DND-41 (cell line): ENCODE measurements at regions not wholly inside any gene's neighbourhood (a gene's known extent, or its start where the extent isn't known, plus 50 kb on each side); places are given as distances from the start of the nearest gene placed in this dataset.

Experiments used
- ATAC-seq: fragments of 200-7000 bp; cut with Tn5 transposase; 3 replicates; pipeline ENCODE4 v1.9.1; 2021; ENCODE audit warnings: low read depth; ENCODE audit not compliant: insufficient read depth
- DNase-seq: peaks from one replicate; pipeline ENCODE4 v3.0.0-alpha.2; 2020
- H2AFZ ChIP-seq: 2 replicates; pipeline ENCODE4 v1.6.0; 2012; ENCODE audit warnings: low read depth, low read length
- H3K27ac ChIP-seq: 2 replicates; pipeline ENCODE4 v1.5.1; 2012; ENCODE audit warnings: low read length, inconsistent platforms
- H3K27me3 ChIP-seq: fragments of 200-600 bp; sonication (generic); 2 replicates; pipeline ENCODE4 v1.6.0; 2012; ENCODE audit warnings: low read length, mild to moderate bottlenecking, inconsistent platforms; ENCODE audit not compliant: insufficient read depth, poor library complexity
- H3K36me3 ChIP-seq: 2 replicates; pipeline ENCODE4 v1.5.1; 2012; ENCODE audit warnings: low read length, inconsistent platforms; ENCODE audit not compliant: insufficient read depth
- H3K4me1 ChIP-seq: 2 replicates; pipeline ENCODE4 v1.5.1; 2012; ENCODE audit warnings: mild to moderate bottlenecking, low read length; ENCODE audit not compliant: insufficient read depth
- H3K4me2 ChIP-seq: 2 replicates; pipeline ENCODE4 v1.6.0; 2012; ENCODE audit warnings: mild to moderate bottlenecking, moderate library complexity, low read length, inconsistent platforms; ENCODE audit not compliant: insufficient read depth
- H3K4me3 ChIP-seq, 2 experiments: fragments of 200-600 bp in 1 of 2; shearing (Covaris generic) in 1 of 2; 2 replicates each; pipeline ENCODE4 v1.5.1; 2012 to 2016; ENCODE audit warnings: inconsistent platforms in 2 of 2, low read length in 2 of 2, mild to moderate bottlenecking in 2 of 2, low read depth in 1 of 2, moderate library complexity in 1 of 2
- H3K79me2 ChIP-seq: 2 replicates; pipeline ENCODE4 v1.6.0; 2012; ENCODE audit warnings: low read length, inconsistent platforms; ENCODE audit not compliant: insufficient read depth
- H3K9ac ChIP-seq: 2 replicates; pipeline ENCODE4 v1.6.0; 2012; ENCODE audit warnings: low read depth, mild to moderate bottlenecking, inconsistent platforms, low read length, moderate library complexity
- H3K9me3 ChIP-seq: 2 replicates; pipeline ENCODE4 v1.5.1; 2012; ENCODE audit warnings: low read length, moderate library complexity, mild to moderate bottlenecking, inconsistent platforms; ENCODE audit not compliant: insufficient read depth, severe bottlenecking
- H4K20me1 ChIP-seq: 2 replicates; pipeline ENCODE4 v1.6.0; 2012; ENCODE audit warnings: low read length; ENCODE audit not compliant: insufficient read depth
- EZH2 ChIP-seq: IDR thresholded peaks from 3 replicates; pipeline ENCODE4 v1.6.1; 2012; ENCODE audit warnings: borderline replicate concordance, low read depth, mild to moderate bottlenecking, moderate library complexity, low read length, inconsistent platforms; ENCODE audit not compliant: severe bottlenecking
- TF ChIP-seq, protein P1 (sequence below): IDR thresholded peaks from 2 replicates; pipeline ENCODE4 v1.5.1; 2012; ENCODE audit warnings: borderline replicate concordance, low read length, moderate library complexity, mild to moderate bottlenecking; ENCODE audit not compliant: poor library complexity, severe bottlenecking; ENCODE audit errors: extremely low read depth

GRCh38 chr5:117713585-117714198 lies 1139.1 kb upstream of the SEMA6A start:
- no peaks in the 10 kb centered on the region for H4K20me1 ChIP-seq
- no peak overlapping the region for H3K27ac ChIP-seq
- DNase-seq = peak; percentile 15
- no peak overlapping the region for H3K4me3 ChIP-seq
- no peaks in the 10 kb centered on the region for H3K4me1 ChIP-seq
- ATAC-seq = no peak
- H2AFZ ChIP-seq = no peak overlapping the region
- H3K4me2 ChIP-seq = no peak overlapping the region
- TF ChIP-seq, protein P1, sequence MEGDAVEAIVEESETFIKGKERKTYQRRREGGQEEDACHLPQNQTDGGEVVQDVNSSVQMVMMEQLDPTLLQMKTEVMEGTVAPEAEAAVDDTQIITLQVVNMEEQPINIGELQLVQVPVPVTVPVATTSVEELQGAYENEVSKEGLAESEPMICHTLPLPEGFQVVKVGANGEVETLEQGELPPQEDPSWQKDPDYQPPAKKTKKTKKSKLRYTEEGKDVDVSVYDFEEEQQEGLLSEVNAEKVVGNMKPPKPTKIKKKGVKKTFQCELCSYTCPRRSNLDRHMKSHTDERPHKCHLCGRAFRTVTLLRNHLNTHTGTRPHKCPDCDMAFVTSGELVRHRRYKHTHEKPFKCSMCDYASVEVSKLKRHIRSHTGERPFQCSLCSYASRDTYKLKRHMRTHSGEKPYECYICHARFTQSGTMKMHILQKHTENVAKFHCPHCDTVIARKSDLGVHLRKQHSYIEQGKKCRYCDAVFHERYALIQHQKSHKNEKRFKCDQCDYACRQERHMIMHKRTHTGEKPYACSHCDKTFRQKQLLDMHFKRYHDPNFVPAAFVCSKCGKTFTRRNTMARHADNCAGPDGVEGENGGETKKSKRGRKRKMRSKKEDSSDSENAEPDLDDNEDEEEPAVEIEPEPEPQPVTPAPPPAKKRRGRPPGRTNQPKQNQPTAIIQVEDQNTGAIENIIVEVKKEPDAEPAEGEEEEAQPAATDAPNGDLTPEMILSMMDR = no peak
- no peaks in the 10 kb centered on the region for H3K79me2 ChIP-seq
- no peaks in the 10 kb centered on the region for H3K36me3 ChIP-seq
- no peak overlapping the region for H3K9ac ChIP-seq
- peaks cover 15% of the 10 kb centered on the region for H3K9me3 ChIP-seq
- H3K27me3 ChIP-seq = no peaks in the 10 kb centered on the region

DNA sequence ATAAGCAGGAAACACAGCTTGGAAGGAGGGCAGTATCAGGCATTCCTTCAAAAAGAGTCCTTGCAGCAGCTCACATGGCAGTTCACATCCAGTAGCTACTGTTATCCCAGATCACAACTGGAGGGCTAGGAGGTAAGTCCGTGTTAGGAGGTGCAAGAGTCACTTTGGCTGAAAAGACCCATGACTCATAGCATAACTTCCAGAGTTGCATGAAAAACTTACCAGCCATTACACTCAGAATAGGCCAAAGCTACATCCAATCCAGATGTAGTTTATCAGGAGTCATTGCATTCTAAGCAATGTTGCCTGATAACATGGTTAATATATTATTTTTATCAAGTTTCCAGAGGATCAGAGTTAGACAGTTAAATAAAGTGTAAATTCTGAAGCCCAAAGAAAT lies 1126.4 kb upstream of the SEMA6A start:
- Histone ChIP-seq H3K27ac (no peak overlapping the region), H3K4me2 (no peak overlapping the region), H3K4me1 (no peaks in the 10 kb centered on the region), H4K20me1 (no peaks in the 10 kb centered on the region), H3K9me3 (no peaks in the 10 kb centered on the region), H3K79me2 (no peaks in the 10 kb centered on the region), H3K9ac (no peak overlapping the region), H3K27me3 (no peaks in the 10 kb centered on the region), H3K36me3 (no peaks in the 10 kb centered on the region), H2AFZ (no peak overlapping the region), H3K4me3 (no peak overlapping the region)
- no peak for TF ChIP-seq EZH2
- TF ChIP-seq, protein P1 = no peak
- DNase-seq (no peak), ATAC-seq (no peak)

DNA sequence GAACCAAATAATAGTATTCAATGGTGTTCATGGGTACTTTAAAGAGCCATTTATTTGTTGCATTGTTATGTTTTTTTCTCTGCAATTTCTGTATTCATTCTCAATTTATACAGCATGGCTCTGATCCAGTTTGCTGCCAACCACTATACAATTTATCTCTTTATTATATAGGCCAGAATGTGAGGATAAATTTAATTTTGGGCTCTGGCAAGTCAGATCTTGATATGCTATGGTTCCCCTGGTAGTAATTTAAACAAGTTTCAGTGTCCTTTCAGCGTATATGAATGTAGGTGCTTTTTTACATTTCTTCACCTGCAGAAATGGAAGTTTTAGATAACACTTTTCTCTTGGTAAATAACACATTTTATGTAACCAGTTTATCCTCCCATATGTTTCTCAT lies 1118.0 kb upstream of the SEMA6A start:
- Histone ChIP-seq H3K27me3 (no peaks in the 10 kb centered on the region), H3K27ac (no peak overlapping the region), H4K20me1 (no peaks in the 10 kb centered on the region), H3K4me3 (no peak overlapping the region), H3K9me3 (no peaks in the 10 kb centered on the region), H3K4me1 (no peaks in the 10 kb centered on the region), H3K9ac (no peak overlapping the region), H3K36me3 (no peaks in the 10 kb centered on the region), H3K4me2 (no peak overlapping the region), H2AFZ (no peak overlapping the region), H3K79me2 (no peaks in the 10 kb centered on the region)
- DNase-seq (no peak), ATAC-seq (no peak)
- TF ChIP-seq, protein P1 = no peak
- no peak for TF ChIP-seq EZH2
